GM19467 (cell line): ENCODE measurements at regions not wholly inside any gene's neighbourhood (a gene's known extent, or its start where the extent isn't known, plus 50 kb on each side); places are given as distances from the start of the nearest gene placed in this dataset.

Experiments used
- ATAC-seq: cut with Tn5 transposase; IDR thresholded peaks from one replicate; pipeline ENCODE4 v1.9.1; 2021; ENCODE audit warnings: mild to moderate bottlenecking, moderate library complexity; ENCODE audit not compliant: unreplicated experiment

DNA sequence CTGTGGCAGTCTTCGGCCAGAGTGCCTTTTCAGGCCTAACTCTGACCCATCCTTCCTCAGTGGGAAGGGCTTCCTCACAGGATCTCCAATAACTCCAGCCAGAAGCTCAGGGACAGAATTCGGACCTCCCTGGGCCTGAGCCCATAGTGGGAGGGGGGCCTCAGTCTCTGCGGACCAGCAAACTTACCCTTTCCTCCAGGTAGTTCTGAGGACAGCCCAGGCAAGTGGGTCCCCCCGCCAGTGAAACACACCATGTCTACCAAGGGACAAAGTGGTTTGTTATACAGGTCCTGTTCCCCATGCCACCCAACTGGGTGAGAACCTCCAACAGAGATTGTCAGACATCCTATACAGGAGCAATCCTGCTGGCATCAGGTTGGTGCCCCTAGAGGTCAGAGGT, 350.4 kb downstream of the RAB28 start:
- no peak for ATAC-seq

- no peak for ATAC-seq
Measured at GRCh38 chr4:13130848-13131247, 353.3 kb downstream of the RAB28 start.

DNA sequence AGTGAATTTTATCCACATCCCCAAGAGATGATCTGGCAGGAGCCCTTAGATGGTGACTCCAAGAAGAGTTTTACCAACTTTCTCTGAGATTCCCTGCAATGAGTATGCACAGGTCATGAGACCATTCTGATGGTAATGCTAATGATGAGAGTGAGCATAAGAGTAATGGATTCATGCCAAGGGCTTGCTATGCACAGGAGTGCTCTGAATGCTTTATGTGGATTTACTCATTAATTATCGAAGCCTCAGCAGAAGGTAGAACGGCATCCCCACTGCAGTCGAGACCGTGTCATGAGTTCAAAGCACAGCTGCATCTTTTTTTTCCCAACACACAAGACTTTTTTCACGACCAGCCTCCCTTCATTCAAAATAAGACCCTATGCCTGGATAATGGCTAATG, 355.0 kb downstream of the RAB28 start:
- no peak for ATAC-seq

- ATAC-seq: no peak
Measured at GRCh38 chr4:13126976-13127910, 356.9 kb downstream of the RAB28 start.

DNA sequence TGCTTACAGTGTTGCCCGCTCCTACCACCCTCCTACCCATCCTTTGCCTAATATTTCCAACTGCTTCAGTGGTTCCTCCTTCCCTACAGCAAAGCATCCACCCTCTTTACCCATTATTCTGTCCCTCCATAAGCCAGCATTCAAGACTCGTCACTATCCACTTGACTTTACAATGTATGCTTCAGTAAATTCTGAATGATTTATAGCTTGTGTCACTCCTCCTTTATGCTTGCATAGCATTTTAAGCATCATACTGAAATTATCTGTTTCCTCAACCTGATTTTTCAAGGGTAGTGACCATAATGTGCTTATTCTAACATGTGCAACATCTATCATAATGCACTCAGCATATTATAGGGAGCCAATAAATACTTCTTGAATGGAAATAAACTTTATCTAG, 365.5 kb downstream of the RAB28 start:
- ATAC-seq: no peak

DNA sequence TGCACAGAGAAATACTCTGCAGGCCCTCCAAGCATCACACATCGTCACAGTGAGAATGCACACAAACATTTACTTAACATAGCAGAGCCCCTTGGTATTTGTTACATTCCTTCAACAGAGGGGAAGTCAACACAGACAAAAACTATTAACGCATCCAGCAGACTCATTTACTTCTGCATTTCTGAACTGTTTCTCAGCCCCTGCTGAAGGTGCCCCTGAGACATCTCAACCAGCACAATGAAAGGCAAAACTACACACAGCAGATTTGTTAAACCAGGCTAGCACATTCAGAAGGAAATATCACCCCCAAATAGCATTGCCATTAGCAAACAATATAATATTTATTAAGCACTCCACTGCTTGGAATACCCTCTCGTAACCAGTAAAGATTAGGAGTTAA, 367.0 kb downstream of the RAB28 start:
- no peak for ATAC-seq

DNA sequence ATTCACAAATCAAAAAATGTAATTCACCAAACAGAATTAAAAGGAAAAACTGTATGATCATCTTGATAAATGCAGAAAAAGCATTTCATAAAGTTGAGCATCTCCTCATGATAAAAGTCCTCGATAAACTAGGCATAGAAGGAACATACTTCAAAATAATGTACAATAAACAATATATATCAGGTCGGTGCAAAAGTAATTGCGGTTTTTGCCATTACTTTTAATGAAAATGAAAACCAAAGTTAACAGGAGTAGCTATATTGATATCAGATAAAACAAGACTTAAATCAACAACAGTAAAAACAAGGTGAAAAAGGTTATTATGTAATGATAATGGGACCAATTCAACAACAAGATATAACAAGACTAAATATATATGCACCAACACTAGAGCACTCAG, 372.1 kb downstream of the RAB28 start:
- no peak for ATAC-seq

DNA sequence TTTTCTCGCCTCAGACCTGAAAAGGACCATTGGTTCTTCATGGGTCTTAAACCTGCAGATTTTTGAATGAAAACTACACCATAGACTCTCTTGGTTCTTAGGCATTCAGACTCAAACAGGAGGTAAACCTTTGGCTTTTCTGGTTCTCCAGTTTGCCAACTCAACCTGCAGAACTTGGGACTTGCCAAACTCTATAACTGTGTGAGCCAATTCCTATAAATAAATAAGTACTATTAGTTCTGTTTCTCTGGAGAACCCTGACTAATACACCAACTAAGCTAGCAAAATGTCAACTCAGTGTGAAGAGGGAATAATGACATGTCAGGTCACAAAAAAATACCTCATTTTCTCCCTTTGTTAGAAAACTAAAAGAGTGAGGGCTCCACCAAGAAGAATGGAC, 374.6 kb downstream of the RAB28 start:
- ATAC-seq: no peak

DNA sequence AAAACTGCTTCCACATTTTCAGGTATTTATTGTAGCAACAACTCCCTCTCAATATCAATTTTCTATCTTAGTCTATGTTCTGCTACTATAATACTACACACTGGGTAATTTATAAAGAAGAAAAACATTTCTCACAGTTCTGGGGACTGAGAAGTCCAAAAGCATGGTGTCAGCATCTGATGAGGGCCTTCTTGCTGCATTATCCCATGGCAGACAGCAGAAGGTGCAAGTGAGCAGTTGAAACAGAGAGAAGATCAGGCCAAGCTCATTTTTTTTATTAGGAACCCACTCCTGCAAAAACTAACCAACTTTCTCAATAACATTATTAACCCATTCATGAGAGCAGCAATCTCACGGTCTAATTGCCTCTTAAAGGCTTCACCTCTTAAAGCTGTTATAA, 376.0 kb downstream of the RAB28 start:
- no peak for ATAC-seq

DNA sequence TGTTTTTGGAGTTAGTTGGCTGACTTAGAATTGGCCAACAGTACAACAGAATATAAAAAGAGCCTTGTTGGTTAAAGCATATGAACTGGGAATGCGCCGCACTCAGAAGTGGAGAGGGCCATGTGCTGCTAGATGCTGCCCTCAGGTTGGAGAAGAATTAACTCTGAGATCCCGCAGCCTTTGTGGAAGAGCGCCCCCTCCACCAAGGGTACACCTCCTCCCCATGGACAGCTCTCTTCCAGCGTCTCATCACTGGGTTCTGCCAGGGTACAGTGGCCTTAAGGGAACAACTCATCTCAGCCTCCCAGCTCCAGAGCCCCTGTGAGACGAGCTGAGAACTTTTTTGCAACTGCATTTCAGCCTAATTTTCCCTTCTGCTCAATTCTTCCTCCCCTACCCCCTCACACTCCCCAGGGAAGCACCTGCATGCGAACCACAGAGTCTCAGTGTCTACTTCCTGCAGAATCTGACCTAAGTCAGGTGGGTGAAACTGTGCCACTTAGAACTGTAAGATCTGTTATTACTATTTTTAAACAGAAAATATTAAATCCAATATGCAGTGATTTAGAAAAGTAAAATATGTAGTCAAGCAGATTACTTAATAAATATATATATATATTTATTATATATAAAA, 380.6 kb downstream of the RAB28 start:
- no peak for ATAC-seq

GRCh38 chr4:13102092-13102742, 381.9 kb downstream of the RAB28 start:
- no peak for ATAC-seq

DNA sequence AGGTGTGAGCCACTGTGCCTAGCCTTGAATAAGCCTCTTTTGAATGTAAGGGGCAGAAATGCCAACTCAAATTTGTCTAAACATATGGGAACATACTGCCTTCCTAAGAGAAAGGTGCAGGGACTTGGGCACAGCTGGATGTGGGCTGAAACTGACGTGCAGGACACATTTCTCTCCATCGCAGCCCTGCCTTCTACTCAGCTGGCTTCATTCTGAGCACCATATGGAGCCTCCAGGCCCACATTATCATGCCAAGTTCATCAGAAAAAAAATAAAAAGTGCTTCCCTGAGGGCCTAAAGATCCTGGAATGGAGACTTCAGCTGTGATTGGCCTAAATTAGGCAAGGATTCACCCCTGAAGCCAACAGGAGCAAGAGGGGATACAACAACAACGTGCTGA, 386.2 kb downstream of the RAB28 start:
- ATAC-seq: no peak

DNA sequence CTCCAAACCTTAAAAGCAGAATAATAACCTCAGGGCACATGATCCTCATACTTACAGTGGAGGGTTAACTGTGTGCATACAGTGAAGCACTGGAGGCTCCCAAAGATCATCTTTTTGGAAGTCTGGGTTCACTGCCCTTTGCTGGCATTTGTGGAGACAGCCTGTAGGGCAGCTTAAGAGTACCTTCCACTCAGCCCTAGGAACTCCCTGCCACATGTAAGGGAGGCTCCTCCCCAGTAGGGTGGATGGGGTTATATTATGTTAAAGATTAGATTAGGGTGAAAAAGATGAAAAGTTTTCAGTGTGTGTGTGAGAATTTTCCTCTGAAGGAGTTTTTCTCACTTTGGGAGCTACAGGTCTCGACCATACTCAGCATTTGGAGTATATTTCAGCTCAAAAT, 388.4 kb downstream of the RAB28 start:
- no peak for ATAC-seq

DNA sequence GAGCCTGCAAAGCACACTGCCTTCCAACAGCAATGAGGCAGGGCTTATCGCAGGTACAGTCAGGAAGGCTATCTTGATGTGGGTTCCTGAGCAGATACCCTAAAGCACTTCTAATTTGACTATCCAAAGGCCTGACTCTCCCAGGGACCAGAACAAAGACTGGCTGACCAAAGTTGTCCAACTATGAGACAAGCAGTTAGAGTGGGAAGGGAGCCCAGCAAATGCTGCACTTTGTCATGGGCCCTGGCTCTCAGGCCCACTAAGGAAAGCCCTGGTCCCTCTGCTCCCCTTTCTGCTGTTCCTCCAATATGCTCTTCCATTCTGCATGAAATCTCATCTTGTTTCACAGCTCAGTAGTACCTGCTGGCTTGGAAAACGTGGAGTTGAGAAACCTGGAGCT, 391.0 kb downstream of the RAB28 start:
- ATAC-seq: no peak

- ATAC-seq: no peak
Measured at GRCh38 chr4:13092702-13093101, 391.4 kb downstream of the RAB28 start.

GRCh38 chr4:13089659-13089998, 394.5 kb downstream of the RAB28 start:
- ATAC-seq: no peak

DNA sequence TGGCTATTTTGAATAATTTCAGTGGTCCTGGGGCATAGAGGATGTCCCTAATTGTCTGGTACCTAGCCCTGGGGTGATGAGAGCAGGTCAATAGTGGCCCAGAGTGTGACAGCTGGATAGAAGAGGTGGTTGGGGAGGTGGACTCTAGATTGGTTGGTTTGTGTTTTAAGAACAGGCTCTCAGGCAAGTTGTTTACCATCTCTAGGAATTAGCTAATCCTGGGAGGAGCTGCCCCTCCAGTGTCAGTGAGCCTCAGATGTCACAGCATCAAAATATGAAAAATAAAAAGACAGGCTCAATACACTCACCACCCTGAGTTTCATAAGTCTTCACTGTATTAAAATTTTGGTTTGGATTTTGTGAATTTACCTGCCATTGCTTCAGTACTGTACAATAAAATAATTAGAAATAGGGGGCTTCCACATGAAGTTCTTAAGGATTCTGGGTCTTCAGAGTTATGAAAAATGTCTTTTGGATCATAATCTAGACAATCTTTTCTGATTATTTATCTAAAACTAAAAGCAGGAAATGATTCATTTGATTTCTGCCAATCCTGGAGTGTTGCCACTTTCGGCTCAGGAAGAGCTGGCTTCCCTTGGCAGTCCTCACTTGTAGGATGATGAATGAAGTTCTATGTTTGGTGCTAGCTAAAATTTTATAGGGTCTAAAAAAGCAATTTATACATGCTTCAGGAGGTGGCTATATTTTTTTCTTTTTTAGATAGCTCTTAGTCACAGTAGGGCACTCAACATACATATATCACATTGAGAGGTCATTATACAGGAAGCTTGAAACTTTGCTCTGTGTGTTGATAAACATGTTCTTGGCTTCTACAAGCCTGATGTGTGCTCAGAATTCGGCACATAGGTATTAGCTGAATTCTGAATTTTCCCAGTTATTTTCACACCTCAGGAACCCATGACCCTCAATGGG, 395.1 kb downstream of the RAB28 start:
- ATAC-seq: no peak

- ATAC-seq: no peak
Measured at GRCh38 chr4:13087041-13087440, 397.1 kb downstream of the RAB28 start.

GRCh38 chr4:13084210-13084609, 399.9 kb downstream of the RAB28 start:
- no peak for ATAC-seq

DNA sequence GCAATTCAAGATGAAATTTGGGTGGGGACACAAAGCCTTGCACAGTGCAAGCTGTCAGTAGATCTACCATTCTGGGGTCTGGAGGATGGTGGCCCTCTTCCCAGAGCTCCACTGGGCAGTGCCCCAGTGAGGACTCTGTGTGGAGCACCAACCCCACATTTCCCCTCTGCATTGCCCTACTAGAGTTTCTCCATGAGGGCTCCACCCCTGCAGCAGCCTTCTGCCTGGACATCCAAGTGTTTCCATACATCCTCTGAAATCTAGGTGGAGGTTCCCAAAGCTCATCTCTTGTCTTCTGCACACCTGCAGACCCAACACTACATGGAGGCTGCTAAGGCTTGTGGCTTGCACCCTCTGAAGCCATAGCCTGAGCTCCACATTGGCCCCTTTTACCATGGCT, 402.3 kb downstream of the RAB28 start:
- ATAC-seq: no peak

DNA sequence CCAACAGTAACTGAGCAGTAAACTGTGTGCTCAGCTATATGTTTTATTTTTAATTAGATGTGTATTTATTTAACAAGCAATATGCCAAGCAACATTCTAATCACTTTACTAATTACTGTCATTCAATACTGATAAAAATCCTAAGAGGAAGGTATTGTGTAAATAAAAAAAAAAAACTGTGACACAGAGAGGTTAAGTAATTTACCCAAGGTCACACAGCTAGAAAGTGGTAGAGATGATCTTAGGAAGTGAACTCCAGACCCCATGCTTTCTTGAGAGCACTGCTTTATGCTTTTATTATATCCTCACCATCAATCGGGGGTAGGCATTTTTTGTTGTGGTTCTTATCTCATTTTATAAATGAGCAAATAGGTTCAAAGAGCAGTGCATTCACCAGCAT, 417.1 kb downstream of the RAB28 start:
- no peak for ATAC-seq
